ENCODE measurements at regions not wholly inside any gene's neighbourhood (a gene's known extent, or its start where the extent isn't known, plus 50 kb on each side); places are given as distances from the start of the nearest gene placed in this dataset.
"Not testable (repeated sequence)": the region's sequence is repeated elsewhere in the genome, so short reads cannot be mapped to it uniquely, and the experiment has no call there.

- Histone ChIP-seq H3K27me3 (ENCODE audit: insufficient read depth, poor library complexity, severe bottlenecking) (no peaks in the 10 kb centered on the region), H3K36me3 (ENCODE audit: low read depth) (no peaks in the 10 kb centered on the region), H3K4me3 (ENCODE audit: severe bottlenecking) (no peak overlapping the region), H3K27ac (ENCODE audit: poor library complexity, severe bottlenecking) (no peak overlapping the region), H3K9me3 (ENCODE audit: severe bottlenecking) (no peaks in the 10 kb centered on the region), H3K4me1 (ENCODE audit: insufficient read depth, poor library complexity, severe bottlenecking) (peaks cover under 1% of the 10 kb centered on the region)
- no peak for DNase-seq (ENCODE audit: low spot score)
- TF ChIP-seq, protein P1, sequence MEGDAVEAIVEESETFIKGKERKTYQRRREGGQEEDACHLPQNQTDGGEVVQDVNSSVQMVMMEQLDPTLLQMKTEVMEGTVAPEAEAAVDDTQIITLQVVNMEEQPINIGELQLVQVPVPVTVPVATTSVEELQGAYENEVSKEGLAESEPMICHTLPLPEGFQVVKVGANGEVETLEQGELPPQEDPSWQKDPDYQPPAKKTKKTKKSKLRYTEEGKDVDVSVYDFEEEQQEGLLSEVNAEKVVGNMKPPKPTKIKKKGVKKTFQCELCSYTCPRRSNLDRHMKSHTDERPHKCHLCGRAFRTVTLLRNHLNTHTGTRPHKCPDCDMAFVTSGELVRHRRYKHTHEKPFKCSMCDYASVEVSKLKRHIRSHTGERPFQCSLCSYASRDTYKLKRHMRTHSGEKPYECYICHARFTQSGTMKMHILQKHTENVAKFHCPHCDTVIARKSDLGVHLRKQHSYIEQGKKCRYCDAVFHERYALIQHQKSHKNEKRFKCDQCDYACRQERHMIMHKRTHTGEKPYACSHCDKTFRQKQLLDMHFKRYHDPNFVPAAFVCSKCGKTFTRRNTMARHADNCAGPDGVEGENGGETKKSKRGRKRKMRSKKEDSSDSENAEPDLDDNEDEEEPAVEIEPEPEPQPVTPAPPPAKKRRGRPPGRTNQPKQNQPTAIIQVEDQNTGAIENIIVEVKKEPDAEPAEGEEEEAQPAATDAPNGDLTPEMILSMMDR (IDR thresholded peaks at IDR 0.05; ENCODE audit: poor library complexity, severe bottlenecking) = no peak
- no peak for ATAC-seq (ENCODE audit: low read depth)
These were observed 276.6 kb upstream of the FAT1 start for GRCh38 chr4:187000281-187000680.

GRCh38 chr4:187002133-187002532 lies 278.5 kb upstream of the FAT1 start:
- not testable (repeated sequence) for H3K27ac ChIP-seq (ENCODE audit: poor library complexity, severe bottlenecking); ATAC-seq (ENCODE audit: low read depth); H3K27me3 ChIP-seq (ENCODE audit: insufficient read depth, poor library complexity, severe bottlenecking); DNase-seq (ENCODE audit: low spot score); H3K36me3 ChIP-seq (ENCODE audit: low read depth); H3K4me3 ChIP-seq (ENCODE audit: severe bottlenecking); H3K9me3 ChIP-seq (ENCODE audit: severe bottlenecking)
- H3K4me1 ChIP-seq (ENCODE audit: insufficient read depth, poor library complexity, severe bottlenecking) = peaks cover 16% of the 10 kb centered on the region

- H3K9me3 ChIP-seq (ENCODE audit: severe bottlenecking) = no peaks in the 10 kb centered on the region
- no peaks in the 10 kb centered on the region for H3K36me3 ChIP-seq (ENCODE audit: low read depth)
- peaks cover 16% of the 10 kb centered on the region for H3K4me1 ChIP-seq (ENCODE audit: insufficient read depth, poor library complexity, severe bottlenecking)
- ATAC-seq (ENCODE audit: low read depth) (no peak), DNase-seq (ENCODE audit: low spot score) (no peak)
- H3K27me3 ChIP-seq (ENCODE audit: insufficient read depth, poor library complexity, severe bottlenecking) = no peaks in the 10 kb centered on the region
- TF ChIP-seq, protein P1 (IDR thresholded peaks at IDR 0.05; ENCODE audit: poor library complexity, severe bottlenecking) = no peak
- no peak overlapping the region for H3K27ac ChIP-seq (ENCODE audit: poor library complexity, severe bottlenecking)
- no peak overlapping the region for H3K4me3 ChIP-seq (ENCODE audit: severe bottlenecking)
These were observed 281.0 kb upstream of the FAT1 start for GRCh38 chr4:187004628-187005027.

- Histone ChIP-seq H3K27ac (ENCODE audit: poor library complexity, severe bottlenecking) (peak overlapping the region; percentile 39), H3K36me3 (ENCODE audit: low read depth) (no peaks in the 10 kb centered on the region), H3K4me3 (ENCODE audit: severe bottlenecking) (no peak overlapping the region), H3K9me3 (ENCODE audit: severe bottlenecking) (no peaks in the 10 kb centered on the region), H3K27me3 (ENCODE audit: insufficient read depth, poor library complexity, severe bottlenecking) (no peaks in the 10 kb centered on the region), H3K4me1 (ENCODE audit: insufficient read depth, poor library complexity, severe bottlenecking) (peaks cover 16% of the 10 kb centered on the region)
- DNase-seq (ENCODE audit: low spot score) = no peak
- TF ChIP-seq, protein P1 (IDR thresholded peaks at IDR 0.05; ENCODE audit: poor library complexity, severe bottlenecking) = no peak
- ATAC-seq (ENCODE audit: low read depth) = peak; percentile 92
These were observed 282.5 kb upstream of the FAT1 start for GRCh38 chr4:187006189-187006618.

DNA sequence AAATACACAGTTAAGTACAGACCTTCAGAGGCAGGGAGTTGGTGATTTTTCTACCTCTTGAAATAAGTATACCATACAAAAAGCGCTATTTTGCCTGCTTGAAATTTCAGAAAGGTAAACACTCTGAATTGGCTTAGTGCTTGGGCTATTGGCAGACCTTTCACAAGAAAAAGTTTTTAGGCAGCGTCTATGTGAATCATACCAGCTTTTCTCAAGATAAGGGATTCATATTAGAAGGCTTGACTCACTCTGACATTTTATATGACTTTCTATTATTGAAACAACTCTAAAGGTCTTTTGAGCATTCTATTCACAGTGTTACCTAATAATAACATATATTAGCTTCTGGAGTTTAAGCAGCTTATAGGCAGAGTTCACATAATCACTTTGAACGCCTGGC lies 286.4 kb upstream of the FAT1 start:
- Histone ChIP-seq H3K36me3 (ENCODE audit: low read depth) (no peaks in the 10 kb centered on the region), H3K4me1 (ENCODE audit: insufficient read depth, poor library complexity, severe bottlenecking) (peaks cover 16% of the 10 kb centered on the region), H3K27me3 (ENCODE audit: insufficient read depth, poor library complexity, severe bottlenecking) (no peaks in the 10 kb centered on the region), H3K27ac (ENCODE audit: poor library complexity, severe bottlenecking) (no peak overlapping the region), H3K9me3 (ENCODE audit: severe bottlenecking) (no peaks in the 10 kb centered on the region), H3K4me3 (ENCODE audit: severe bottlenecking) (no peak overlapping the region)
- ATAC-seq (ENCODE audit: low read depth) (peak; percentile 52; the same call in 2 of the 3 replicates), DNase-seq (ENCODE audit: low spot score) (no peak)
- TF ChIP-seq, protein P1 (IDR thresholded peaks at IDR 0.05; ENCODE audit: poor library complexity, severe bottlenecking) = no peak

All from RWPE2 (cell line).